Body of pancreas (tissue), 4 donors: ENCODE measurements at regions not wholly inside any gene's neighbourhood (a gene's known extent, or its start where the extent isn't known, plus 50 kb on each side); places are given as distances from the start of the nearest gene placed in this dataset.

ENCODE experiments used
- ATAC-seq: fragments of 150-250 bp; one replicate; pipeline ENCODE4 v1.9.1; 2016
- DNase-seq, 4 donors: peaks; one replicate each; pipeline ENCODE4 v3.0.0-alpha.2; 2019
- H3K27ac ChIP-seq, 4 donors: fragments of 200-600 bp; sonication (generic); 1 replicate in 3 of 4; 2 replicates in 1 of 4; pipeline versions ENCODE4 v1.5.1 to v1.6.1; 2016 to 2019; ENCODE audit warnings: mild to moderate bottlenecking in 1 of 4, mixed read lengths in 1 of 4, moderate library complexity in 1 of 4
- H3K27me3 ChIP-seq, 2 donors: fragments of 200-600 bp; sonication (generic); one replicate each; pipeline ENCODE4 v1.6.0; 2016; ENCODE audit warnings: mild to moderate bottlenecking in 1 of 2
- H3K36me3 ChIP-seq, 2 donors: fragments of 200-600 bp; sonication (generic); replicated peaks in 1 of 2; 2 replicates each; pipeline ENCODE4 v1.5.1; 2016; ENCODE audit warnings: low read depth in 2 of 2; ENCODE audit not compliant: insufficient read depth in 1 of 2
- H3K4me1 ChIP-seq: fragments of 200-600 bp; sonication (generic); one replicate; pipeline ENCODE4 v1.6.0; 2016
- H3K4me3 ChIP-seq, 2 donors: fragments of 200-600 bp; sonication (generic); 1 replicate in 1 of 2; 2 replicates in 1 of 2; pipeline ENCODE4 v1.5.1; 2016 to 2019
- H3K9me3 ChIP-seq, 3 donors: fragments of 200-600 bp; sonication (generic); 1 replicate in 2 of 3; 2 replicates in 1 of 3; pipeline ENCODE4 v1.5.1; 2016
- CTCF ChIP-seq, 7 experiments: fragments of 450-650 bp in 4 of 7; fragments of 200-600 bp in 3 of 7; sonication (generic) in 3 of 7; IDR thresholded peaks; one replicate each; pipeline ENCODE4 v1.5.1; 2016 to 2019; ENCODE audit warnings: antibody characterized with exemption in 7 of 7
- POLR2A ChIP-seq, 3 donors: fragments of 450-650 bp; IDR thresholded peaks; one replicate each; pipeline ENCODE4 v1.6.1; 2016; ENCODE audit warnings: antibody characterized with exemption in 3 of 3, mild to moderate bottlenecking in 2 of 3
- WGBS, 2 donors: methylation state at CpG; one replicate each; pipeline ENCODE4 v1.1.5; 2017; 5-methylcytosine and 5-hydroxymethylcytosine counted together
- intact Hi-C: fragments of 100-400 bp; cut with DNase I; formaldehyde crosslinking; loops from one replicate; pipeline ENCODE4 v1.15.1; 2023

- 52 to 55% methylated on average over 2 of the region's 2 CpGs for WGBS, 2 donors
- H3K27me3 ChIP-seq: no peaks in the 10 kb centered on the region
- ATAC-seq (no peak), DNase-seq (no peak)
- H3K36me3 ChIP-seq: no peaks in the 10 kb centered on the region
- intact Hi-C loops: no loop called here
- no peaks in the 10 kb centered on the region for H3K9me3 ChIP-seq
- TF ChIP-seq POLR2A (IDR thresholded peaks at IDR 0.05) (no peak), CTCF (IDR thresholded peaks at IDR 0.05) (no peak)
- no peaks in the 10 kb centered on the region for H3K4me1 ChIP-seq
- no peak overlapping the region for H3K27ac ChIP-seq
- no peak overlapping the region for H3K4me3 ChIP-seq
Observed at GRCh38 chr5:144822503-144822902, 651.8 kb downstream of the KCTD16 start.

DNA sequence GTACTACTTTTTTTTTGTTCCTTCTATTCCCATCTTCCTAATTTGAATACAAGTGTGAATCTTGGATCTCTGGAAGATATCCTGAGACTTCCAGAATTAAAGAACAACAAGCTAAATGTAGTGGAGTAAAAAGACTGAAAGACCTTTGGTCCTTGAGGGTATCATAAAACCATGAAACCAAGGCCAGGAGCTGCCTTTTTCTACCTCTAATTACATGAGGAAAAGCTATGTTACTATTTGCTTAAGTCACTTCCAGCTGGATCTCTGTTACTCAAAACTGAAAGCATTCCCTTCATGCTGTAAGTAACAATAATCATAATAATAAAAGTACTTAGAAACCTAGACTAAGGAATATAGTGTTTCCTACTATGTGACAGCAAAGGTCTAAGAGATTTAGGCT lies 649.6 kb downstream of the KCTD16 start:
- ATAC-seq: no peak
- Histone ChIP-seq H3K4me3 (no peak overlapping the region), H3K4me1 (no peaks in the 10 kb centered on the region), H3K9me3 (no peaks in the 10 kb centered on the region), H3K36me3 (no peaks in the 10 kb centered on the region), H3K27ac (no peak overlapping the region), H3K27me3 (no peaks in the 10 kb centered on the region)
- intact Hi-C loops: no loop called here
- DNase-seq: no peak
- no peak for TF ChIP-seq CTCF (IDR thresholded peaks at IDR 0.05)
- TF ChIP-seq POLR2A (IDR thresholded peaks at IDR 0.05): no peak

- Histone ChIP-seq H3K9me3 (no peaks in the 10 kb centered on the region), H3K36me3 (no peaks in the 10 kb centered on the region), H3K27ac (no peak overlapping the region), H3K4me3 (no peak overlapping the region), H3K4me1 (no peaks in the 10 kb centered on the region), H3K27me3 (no peaks in the 10 kb centered on the region)
- TF ChIP-seq POLR2A (IDR thresholded peaks at IDR 0.05) (no peak), CTCF (IDR thresholded peaks at IDR 0.05) (no peak)
- no peak for ATAC-seq
- WGBS, 2 donors: 60 to 62% methylated on average over 2 of the region's 2 CpGs
- no peak for DNase-seq
- intact Hi-C loops: no loop called here
Observed at GRCh38 chr5:144815131-144815530, 644.5 kb downstream of the KCTD16 start.

- H3K9me3 ChIP-seq: no peaks in the 10 kb centered on the region
- no peaks in the 10 kb centered on the region for H3K4me1 ChIP-seq
- 80 to 83% methylated on average over 2 of the region's 2 CpGs for WGBS, 2 donors
- H3K36me3 ChIP-seq: no peaks in the 10 kb centered on the region
- peak in 3 of 4 donors; percentile 25 to 55 (median 28) for DNase-seq
- intact Hi-C loops: no loop called here
- H3K27me3 ChIP-seq: no peaks in the 10 kb centered on the region
- no peak for ATAC-seq
- no peak overlapping the region for H3K27ac ChIP-seq
- H3K4me3 ChIP-seq: no peak overlapping the region
- TF ChIP-seq POLR2A (IDR thresholded peaks at IDR 0.05) (no peak), CTCF (IDR thresholded peaks at IDR 0.05) (no peak)
Observed at GRCh38 chr5:144812763-144813162, 642.1 kb downstream of the KCTD16 start.

GRCh38 chr5:144800169-144800568 lies 629.5 kb downstream of the KCTD16 start:
- ATAC-seq: no peak
- intact Hi-C loops: no loop called here

More at GRCh38 chr5:144800169-144800568, 629.5 kb downstream of the KCTD16 start:
- Histone ChIP-seq H3K4me1 (no peaks in the 10 kb centered on the region), H3K9me3 (no peaks in the 10 kb centered on the region), H3K27me3 (no peaks in the 10 kb centered on the region), H3K36me3 (no peaks in the 10 kb centered on the region), H3K4me3 (no peak overlapping the region), H3K27ac (no peak overlapping the region)
- no peak for DNase-seq
- TF ChIP-seq POLR2A (IDR thresholded peaks at IDR 0.05) (no peak), CTCF (IDR thresholded peaks at IDR 0.05) (no peak)
